ENCODE measurements at regions not wholly inside any gene's neighbourhood (a gene's known extent, or its start where the extent isn't known, plus 50 kb on each side); places are given as distances from the start of the nearest gene placed in this dataset.

- Mint-ChIP-seq H3K27ac (no peak overlapping the region), H3K9me3 (peaks cover 5% of the 10 kb centered on the region), H3K36me3 (ENCODE audit: low read depth) (no peaks in the 10 kb centered on the region), H3K4me1 (no peaks in the 10 kb centered on the region), H3K27me3 (no peaks in the 10 kb centered on the region), H3K4me3 (no peak overlapping the region)
- no peak for TF ChIP-seq CTCF (IDR thresholded peaks at IDR 0.05)
- intact Hi-C loops (cut with micrococcal nuclease), result no loop called here
- CTCF ChIA-PET, result no interaction called here
- ATAC-seq (ENCODE audit: low read depth), result no peak
- no peak for DNase-seq
- POLR2A ChIA-PET, result no interaction called here
These were observed 525.9 kb downstream of the IPMK start for GRCh38 chr10:57741751-57742150.

- ChIA-PET POLR2A (no interaction called here), CTCF (no interaction called here)
- intact Hi-C loops (cut with micrococcal nuclease), result no loop called here
- Mint-ChIP-seq H3K27ac (no peak overlapping the region), H3K36me3 (ENCODE audit: low read depth) (no peaks in the 10 kb centered on the region), H3K4me1 (no peaks in the 10 kb centered on the region), H3K27me3 (no peaks in the 10 kb centered on the region), H3K4me3 (no peak overlapping the region), H3K9me3 (peaks cover 4% of the 10 kb centered on the region)
- ATAC-seq (ENCODE audit: low read depth) (no peak), DNase-seq (no peak)
- TF ChIP-seq CTCF (IDR thresholded peaks at IDR 0.05), result no peak
These were observed 544.4 kb downstream of the IPMK start for GRCh38 chr10:57723305-57723704.

GRCh38 chr10:57716884-57717283, 550.8 kb downstream of the IPMK start:
- CTCF ChIA-PET, result no interaction called here
- POLR2A ChIA-PET, result no interaction called here
- Mint-ChIP-seq H3K9me3 (peaks cover 8% of the 10 kb centered on the region), H3K4me3 (no peak overlapping the region), H3K36me3 (ENCODE audit: low read depth) (no peaks in the 10 kb centered on the region), H3K27ac (no peak overlapping the region), H3K27me3 (no peaks in the 10 kb centered on the region), H3K4me1 (no peaks in the 10 kb centered on the region)
- ATAC-seq (ENCODE audit: low read depth) (no peak), DNase-seq (no peak)
- intact Hi-C loops (cut with micrococcal nuclease), result no loop called here
- no peak for TF ChIP-seq CTCF (IDR thresholded peaks at IDR 0.05)

GRCh38 chr10:57715233-57715632, 552.5 kb downstream of the IPMK start:
- no peak for DNase-seq
- POLR2A ChIA-PET, result no interaction called here
- no peaks in the 10 kb centered on the region for H3K4me1 Mint-ChIP-seq
- CTCF ChIA-PET, result no interaction called here
- peaks cover 7% of the 10 kb centered on the region for H3K9me3 Mint-ChIP-seq
- no peaks in the 10 kb centered on the region for H3K36me3 Mint-ChIP-seq (ENCODE audit: low read depth)
- ATAC-seq (ENCODE audit: low read depth), result no peak
- H3K4me3 Mint-ChIP-seq, result no peak overlapping the region
- no peak for TF ChIP-seq CTCF (IDR thresholded peaks at IDR 0.05)
- intact Hi-C loops (cut with micrococcal nuclease), result no loop called here
- no peak overlapping the region for H3K27ac Mint-ChIP-seq
- no peaks in the 10 kb centered on the region for H3K27me3 Mint-ChIP-seq

- no peak for DNase-seq
- no peak for ATAC-seq (ENCODE audit: low read depth)
- POLR2A ChIA-PET, result no interaction called here
- Mint-ChIP-seq H3K9me3 (no peaks in the 10 kb centered on the region), H3K27ac (no peak overlapping the region), H3K36me3 (ENCODE audit: low read depth) (no peaks in the 10 kb centered on the region), H3K4me1 (no peaks in the 10 kb centered on the region), H3K27me3 (no peaks in the 10 kb centered on the region), H3K4me3 (no peak overlapping the region)
- CTCF ChIA-PET, result no interaction called here
- intact Hi-C loops (cut with micrococcal nuclease), result no loop called here
- no peak for TF ChIP-seq CTCF (IDR thresholded peaks at IDR 0.05)
These were observed 560.4 kb downstream of the IPMK start for GRCh38 chr10:57707300-57707658.

All from activated B cell treated with CpG ODN at 0.5 μM for 24 hours (primary cell).